Pons (tissue), 1 donor: ENCODE measurements at regions not wholly inside any gene's neighbourhood (a gene's known extent, or its start where the extent isn't known, plus 50 kb on each side); places are given as distances from the start of the nearest gene placed in this dataset.

Source experiments
- DNase-seq: peaks from one replicate; pipeline ENCODE4 v3.0.0-alpha.2; 2016; ENCODE audit warnings: low spot score

DNA sequence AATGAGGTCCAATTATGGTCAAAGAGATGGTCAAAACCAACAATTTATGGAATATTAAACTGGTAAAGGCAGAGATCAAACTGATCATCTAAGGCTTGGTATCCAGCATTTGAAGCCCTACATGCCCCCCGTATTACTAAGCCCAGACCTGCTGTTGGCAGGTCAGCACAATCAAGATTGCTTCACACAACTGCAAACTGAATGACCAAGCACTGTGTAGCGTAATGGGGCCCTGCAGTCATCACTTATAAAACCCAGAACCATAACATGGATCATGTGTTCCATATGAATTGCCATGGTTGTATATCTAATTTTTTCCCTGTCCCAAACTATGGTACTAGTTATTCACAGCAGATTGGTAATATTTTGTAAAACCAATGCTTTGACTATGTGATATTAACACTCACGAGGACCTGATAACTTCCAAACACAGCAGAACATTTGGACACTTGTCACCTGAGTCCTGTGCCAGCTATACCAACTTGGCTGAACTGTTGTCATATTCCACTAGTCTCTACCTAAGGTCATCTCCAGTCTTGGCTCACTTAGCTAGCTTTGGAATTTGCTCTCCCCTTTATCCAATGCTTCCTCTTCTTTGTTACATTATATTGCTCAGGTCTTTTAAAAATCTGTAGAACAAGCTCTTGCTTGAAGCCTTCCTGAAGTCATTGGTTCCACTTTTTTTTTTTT lies 81.7 kb upstream of the HMHB1 start:
- DNase-seq = no peak

DNA sequence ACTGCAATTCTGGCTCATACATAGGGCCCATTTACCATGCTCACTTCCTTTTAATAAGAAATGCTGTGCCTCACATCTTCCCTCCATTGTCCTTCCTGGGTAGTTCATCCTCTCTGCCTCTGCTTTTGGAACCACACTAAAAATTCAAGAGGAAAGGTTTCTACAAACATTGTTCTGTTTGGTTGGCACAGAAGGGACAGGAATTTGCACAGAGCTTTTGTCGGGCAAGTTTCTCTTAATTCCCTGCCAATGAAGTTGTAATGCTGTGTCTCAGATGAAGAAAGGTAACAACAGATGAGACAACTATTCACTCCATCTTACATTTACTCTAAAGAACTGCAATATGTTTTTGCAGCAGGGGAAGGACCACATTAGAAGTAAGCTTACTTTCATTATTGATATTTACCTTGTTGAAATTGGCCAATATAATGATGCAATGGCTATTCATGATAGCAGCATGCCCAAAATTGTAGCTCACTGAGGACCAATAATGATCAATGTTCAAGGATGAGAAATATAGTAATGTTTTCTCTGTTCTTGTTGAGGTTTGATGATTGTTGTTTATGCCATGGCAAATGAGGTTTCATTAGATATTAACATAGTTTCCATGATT lies 82.5 kb upstream of the HMHB1 start:
- DNase-seq = no peak

DNA sequence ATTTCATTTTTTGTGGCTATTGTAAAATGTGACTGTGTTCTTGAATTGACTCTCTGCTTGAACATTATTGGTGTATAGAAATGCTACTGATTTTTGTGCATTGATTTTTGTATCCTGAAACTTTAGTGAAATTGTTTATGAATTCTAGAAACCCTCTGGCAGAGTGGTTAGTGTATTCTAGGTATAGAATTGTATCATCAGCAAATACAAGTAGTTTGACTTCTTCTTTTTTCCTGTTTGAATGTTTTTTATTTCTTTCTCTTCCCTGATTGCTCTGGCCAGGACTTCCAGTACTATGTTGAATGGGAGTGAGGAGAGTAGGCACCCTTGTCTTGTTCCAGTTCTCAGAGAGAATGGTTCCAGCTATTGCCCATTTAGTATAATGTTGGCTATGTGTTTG lies 88.8 kb upstream of the HMHB1 start:
- no peak for DNase-seq

GRCh38 chr5:143721925-143722324 lies 90.0 kb upstream of the HMHB1 start:
- no peak for DNase-seq

DNA sequence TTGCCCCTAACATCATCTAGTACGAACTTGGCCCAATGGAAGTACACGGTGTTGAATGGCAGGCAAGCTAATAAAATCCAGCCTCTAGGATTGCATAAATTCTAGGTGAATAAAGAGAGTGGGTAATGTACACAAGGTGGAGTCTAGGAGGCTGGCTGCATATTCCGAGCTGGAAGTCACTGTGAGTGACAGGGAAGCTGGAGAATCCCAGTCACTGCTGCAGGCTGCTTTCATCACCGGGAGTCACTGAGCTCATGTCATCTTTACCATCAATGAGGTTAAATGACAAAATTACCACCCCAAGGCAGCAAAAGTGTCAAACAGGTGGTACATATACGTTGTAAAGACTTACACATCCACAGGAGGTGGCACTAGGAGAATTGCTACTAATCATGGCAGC lies 91.3 kb upstream of the HMHB1 start:
- DNase-seq = no peak

DNA sequence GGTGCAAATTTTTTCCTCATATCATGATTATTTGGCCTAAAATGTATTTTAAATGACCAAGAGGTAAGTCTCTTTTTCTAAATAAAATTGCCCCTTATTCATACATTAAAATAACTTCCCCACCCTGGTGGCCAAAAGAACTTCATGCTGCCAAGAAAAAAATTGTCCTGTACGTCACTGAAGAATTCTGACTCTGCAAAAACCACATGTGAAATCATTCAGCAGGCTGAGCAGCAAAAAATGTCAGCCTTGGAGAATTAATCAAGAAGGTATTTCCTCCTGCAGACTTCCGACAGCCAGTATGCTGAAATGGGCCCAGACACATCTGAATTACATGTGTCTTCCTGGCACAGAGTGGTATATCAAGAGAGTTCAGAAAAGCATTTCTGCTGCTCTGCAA lies 94.6 kb upstream of the HMHB1 start:
- no peak for DNase-seq

GRCh38 chr5:143716881-143717280 lies 95.1 kb upstream of the HMHB1 start:
- DNase-seq = no peak

GRCh38 chr5:143715616-143716015 lies 96.3 kb upstream of the HMHB1 start:
- DNase-seq = no peak

GRCh38 chr5:143714629-143715028 lies 97.3 kb upstream of the HMHB1 start:
- DNase-seq = no peak

- DNase-seq = no peak
These were observed 98.6 kb upstream of the HMHB1 start for GRCh38 chr5:143713047-143714003.

DNA sequence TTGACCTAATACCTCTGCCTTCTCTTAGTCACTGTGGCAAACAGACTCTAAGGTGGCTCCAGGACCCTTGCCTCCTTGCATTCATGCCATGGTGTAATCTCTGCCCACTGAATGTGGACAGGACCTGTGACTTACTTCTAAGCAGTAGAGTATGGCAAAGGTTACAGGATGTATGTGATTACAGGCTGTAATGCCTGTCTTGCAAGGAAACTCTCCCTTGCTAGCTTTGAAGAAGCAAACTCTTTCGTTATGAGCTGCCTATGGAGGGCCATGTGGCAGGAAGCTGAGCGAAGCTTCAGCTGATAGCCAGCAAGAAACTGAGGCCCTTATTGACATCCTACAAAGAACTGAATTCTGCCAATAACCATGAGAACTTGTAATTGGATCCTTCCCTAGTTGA lies 103.3 kb upstream of the HMHB1 start:
- no peak for DNase-seq

- DNase-seq = no peak
These were observed 104.2 kb upstream of the HMHB1 start for GRCh38 chr5:143707806-143708205.

- no peak for DNase-seq
These were observed 106.6 kb upstream of the HMHB1 start for GRCh38 chr5:143705381-143705780.

DNA sequence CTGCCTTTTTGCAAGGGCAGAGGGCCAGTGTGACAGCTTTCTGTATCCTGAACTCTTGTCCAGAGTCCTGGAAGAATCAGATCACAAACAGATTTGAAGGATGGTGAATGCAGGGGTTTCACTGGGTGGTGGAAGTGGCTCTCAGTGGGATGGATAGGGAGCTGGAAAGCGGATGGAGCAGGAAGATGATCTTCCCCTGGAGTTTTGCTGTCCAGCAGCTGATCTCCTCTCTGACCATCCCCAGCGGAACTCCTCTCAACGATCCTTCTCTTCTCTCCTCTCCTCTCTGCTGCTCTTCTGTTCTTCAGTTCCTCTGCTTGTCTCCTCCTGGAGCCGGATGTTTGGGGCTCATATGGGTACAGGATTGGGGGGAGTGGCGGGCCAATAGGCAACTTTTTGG lies 108.3 kb upstream of the HMHB1 start:
- DNase-seq = no peak

DNA sequence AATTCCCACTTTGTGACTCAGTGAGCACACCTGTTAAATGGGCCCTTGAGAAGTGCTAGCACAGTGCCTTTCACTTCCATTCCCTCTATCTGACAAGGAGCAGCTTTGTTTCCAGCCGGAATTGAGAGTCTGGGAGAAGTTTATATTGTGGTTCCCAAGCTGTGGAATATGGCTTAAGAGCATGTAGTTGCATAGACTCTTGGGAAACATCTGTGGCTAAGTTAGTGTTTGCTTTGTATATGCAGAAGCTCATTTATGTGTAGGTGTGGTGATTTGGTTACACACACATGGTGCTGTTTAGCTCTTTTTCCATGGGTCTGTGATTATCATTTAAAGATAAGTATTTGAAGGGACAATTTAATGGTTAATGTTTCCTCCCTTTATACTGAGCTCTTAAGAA lies 110.5 kb upstream of the HMHB1 start:
- DNase-seq = no peak

GRCh38 chr5:143700994-143701393 lies 111.0 kb upstream of the HMHB1 start:
- DNase-seq = no peak

- DNase-seq = no peak
These were observed 112.8 kb upstream of the HMHB1 start for GRCh38 chr5:143699121-143699520.

DNA sequence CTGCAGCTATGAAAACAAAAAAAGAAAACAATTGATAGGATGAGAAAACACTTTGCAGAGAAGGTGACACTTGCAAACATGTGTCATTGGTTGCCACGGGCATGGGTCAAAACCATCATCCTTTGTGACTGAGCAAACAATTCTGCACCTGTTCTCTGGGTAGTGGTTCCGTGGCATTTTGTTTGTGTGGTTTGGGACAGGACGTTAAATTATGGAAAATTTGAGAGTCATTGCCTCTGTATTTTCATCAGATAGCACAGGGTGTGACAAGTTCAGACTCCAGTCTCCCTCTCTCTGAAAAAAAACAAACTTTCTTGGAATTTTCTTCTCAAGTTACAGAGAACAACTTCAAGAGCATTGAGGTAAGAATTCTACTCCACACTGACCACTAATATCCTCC lies 113.4 kb upstream of the HMHB1 start:
- no peak for DNase-seq

- DNase-seq = no peak
These were observed 115.0 kb upstream of the HMHB1 start for GRCh38 chr5:143696921-143697320.

DNA sequence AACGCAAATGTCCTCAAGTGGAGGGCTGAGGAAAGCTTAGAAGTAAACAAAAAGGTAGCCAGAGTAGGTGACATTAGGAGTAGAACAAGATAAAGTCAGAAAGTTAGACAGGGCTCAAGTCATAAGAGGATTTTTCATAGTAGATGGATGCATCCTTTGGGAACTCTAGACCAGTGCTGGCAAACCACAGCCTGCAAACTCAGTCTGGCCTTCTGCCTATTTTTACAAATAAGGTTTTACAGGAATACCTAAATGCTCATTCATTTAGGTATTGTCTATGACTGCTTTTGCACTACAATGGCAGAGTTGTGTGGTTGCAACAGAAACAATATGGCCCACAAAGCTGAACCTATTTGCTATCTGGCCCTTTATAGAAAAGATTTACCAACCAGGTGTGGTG lies 116.0 kb upstream of the HMHB1 start:
- no peak for DNase-seq

- no peak for DNase-seq
These were observed 116.6 kb upstream of the HMHB1 start for GRCh38 chr5:143695244-143695864.

- no peak for DNase-seq
These were observed 117.6 kb upstream of the HMHB1 start for GRCh38 chr5:143694357-143694756.
